Activated effector memory CD4-positive, alpha-beta T cell treated with anti-CD3 and anti-CD28 coated beads, Interleukin-2, amount 50 U/mL, for 16 hours (primary cell): ENCODE measurements at regions not wholly inside any gene's neighbourhood (a gene's known extent, or its start where the extent isn't known, plus 50 kb on each side); places are given as distances from the start of the nearest gene placed in this dataset.

Experiments used
- DNase-seq: peaks from one replicate; pipeline ENCODE4 v3.0.0-alpha.2; 2020

DNA sequence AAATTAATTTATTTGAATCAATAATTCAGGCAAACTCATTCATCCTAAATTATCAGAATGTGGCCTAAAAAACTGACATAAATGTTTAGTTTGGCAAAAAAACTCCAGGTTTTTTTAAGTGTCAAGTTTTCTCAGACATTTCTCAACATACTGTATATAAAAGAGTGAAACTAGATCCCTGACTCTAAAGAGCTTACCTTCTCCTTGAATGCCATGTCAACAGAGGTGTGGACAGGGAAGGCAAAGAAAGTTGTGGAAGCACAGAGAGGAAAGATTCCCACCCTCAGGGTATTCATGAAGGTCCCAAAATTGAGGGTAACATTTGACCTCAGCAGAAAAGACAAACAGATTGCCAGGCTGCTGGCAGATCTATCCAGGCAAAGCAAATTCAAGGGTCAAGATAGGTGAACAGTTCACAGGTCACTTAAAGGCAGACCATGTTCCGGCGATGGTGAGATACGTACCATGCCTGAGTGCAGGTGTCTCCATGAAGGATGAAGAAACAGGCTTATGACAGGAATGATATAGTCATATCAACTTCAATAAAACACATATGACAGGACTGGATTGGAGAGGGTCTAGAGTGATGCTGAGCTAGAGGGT is 1638.3 kb upstream of the ZEB2 start:
- DNase-seq: no peak

DNA sequence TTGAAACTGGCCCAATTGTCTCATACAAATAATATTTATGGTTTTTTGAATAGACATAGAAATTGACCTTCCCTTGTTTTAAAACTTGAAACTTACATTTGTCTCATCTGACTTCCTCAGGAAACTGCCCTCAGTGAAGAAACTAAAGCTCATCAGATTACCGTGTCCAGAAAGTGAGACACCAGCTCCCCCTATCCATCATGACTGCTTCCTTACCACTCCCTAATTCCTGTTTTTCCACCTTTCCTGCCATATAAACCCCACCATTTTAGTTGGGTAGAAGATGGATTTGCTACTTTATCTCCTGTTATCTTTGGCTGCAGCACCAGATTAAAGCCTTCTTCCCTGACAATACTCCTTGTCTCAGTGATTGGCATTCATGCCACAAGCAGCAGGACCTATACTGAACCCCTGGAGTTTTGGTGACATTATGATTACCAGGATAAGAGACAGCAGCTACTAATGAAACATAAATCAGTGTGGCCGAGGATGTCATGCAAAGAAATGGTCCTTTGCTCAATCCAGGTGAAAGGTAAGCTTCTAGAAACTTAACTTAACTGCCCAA is 1627.6 kb upstream of the ZEB2 start:
- DNase-seq: no peak

DNA sequence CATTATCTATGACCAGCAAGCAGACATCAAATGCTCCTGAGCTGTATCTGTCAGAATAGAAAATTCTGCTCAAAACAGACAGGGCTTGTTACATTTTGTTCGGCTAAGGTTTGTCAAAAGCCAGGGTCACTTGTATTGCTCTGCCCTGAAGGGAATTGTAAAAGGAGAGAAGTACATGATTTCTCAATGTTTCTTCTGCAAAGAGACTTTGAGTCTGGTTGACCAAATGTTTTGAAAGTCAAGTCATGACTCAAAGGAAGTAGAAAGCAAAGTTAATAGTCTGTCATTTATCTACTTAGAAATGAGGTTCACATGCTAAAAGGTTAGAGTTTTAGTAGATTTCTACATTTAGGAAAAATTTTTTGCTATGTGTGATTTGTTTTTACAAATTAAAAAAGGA is 1624.1 kb upstream of the ZEB2 start:
- DNase-seq: no peak

DNA sequence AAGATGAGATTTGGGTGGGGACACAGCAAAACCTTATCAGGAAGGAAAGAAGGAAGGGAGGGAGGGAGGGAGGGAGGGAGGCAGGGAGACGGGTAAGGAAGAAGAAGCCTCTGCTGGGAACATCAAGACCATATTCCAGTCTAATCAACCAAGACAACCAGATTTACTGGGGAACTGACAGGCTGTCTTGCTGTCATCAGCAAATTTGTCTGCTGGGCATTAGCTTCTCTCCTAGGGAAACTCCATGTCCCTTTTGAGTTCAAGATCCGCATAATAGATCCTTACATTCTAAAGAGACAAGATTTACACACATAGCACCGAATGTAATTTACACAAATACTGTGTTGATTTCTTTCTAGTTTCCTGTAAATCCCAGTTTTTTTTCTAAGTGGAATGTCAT is 1618.9 kb upstream of the ZEB2 start:
- no peak for DNase-seq

DNA sequence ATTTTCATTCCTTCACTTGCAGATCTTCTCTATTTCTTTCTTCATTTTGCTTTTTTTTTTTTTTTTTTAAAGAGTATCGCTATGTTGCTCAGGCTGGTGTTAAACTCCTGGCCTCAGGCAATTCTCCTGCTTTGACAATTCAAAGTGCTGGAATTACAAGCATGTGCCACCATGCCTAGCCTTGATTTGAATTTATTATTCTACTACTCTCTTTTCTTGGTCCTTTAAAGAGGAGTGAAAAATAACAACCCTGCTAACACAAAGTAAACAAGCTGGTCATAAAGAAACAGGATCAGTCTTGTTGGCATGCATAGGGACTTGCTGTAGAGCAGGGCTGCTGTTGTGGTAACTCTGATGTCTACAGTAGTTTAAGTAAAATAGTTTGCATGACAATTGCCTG is 1615.3 kb upstream of the ZEB2 start:
- DNase-seq: no peak

DNA sequence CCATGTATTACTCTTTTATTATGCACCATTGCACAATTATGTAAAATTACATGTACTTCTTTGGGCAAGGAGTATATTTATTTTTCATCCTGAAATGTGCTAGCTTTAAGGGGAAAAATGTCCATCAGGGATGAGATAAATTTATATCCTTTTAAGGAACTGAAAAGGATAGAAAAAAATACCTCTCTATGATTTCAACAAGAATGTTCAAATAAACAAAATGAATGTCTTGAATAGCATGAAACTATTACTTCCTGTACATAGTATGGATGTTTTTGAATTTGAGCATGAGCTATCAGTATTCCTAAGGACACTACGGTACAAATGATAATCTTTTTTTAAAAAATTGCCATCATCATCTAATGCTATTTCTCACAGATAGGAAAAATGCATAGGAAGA is 1611.9 kb upstream of the ZEB2 start:
- DNase-seq: no peak

DNA sequence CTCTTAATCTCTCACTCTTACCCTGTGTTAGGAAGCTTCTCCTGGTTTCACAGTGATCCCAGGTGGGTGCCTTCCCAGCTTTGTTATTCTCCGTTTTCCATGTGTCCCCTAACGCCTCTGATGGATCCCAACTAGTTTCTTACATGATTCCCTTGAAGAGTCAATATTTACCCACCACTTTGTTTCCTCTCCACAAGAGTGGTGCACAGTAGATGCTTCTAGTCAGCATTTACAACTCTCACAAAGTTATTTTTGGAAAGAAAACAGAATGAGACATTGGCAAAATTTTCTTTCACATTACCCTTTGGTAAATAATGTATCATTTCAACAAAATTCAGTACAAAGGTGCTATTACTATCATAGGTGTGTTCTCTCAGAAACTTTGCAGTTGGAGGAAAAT is 1611.1 kb upstream of the ZEB2 start:
- no peak for DNase-seq

DNA sequence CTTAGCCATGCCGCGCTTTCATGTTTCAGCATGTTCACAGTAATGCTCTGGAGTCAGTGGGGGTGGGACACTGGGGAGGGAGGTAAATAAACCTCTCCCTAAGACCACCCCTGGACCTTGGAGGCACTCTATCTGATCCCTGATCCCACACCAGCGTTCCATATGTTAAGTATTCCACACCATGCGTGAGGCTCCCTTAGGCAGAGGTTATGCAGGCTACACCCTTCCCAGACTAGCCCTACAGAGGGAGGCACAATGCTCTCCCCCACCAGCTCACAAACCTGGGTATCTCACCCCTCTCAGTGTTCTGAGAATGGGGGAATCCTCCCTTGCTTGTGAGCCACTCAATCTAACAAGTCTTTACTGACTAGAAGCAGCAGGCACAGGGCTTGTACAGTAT is 1610.4 kb upstream of the ZEB2 start:
- no peak for DNase-seq

DNA sequence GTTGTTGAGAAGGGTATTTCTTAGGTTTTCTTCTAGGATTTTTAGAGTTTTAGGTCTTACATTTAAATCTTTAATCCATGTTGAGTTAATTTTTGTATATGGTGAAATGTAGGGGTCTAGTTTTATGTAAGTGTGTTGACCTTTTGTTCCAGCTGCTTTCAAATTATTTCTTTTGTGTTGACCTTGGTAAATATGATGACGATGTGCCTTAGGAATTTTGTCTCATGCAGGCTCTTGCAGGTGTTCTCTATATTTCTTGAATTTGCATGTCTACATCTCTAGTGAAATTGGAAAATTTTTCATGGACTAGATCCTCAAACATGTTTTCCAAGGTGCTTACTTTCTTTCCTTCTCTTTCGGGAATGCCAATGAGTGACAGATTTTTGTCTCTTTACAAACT is 1609.3 kb upstream of the ZEB2 start:
- DNase-seq: no peak

DNA sequence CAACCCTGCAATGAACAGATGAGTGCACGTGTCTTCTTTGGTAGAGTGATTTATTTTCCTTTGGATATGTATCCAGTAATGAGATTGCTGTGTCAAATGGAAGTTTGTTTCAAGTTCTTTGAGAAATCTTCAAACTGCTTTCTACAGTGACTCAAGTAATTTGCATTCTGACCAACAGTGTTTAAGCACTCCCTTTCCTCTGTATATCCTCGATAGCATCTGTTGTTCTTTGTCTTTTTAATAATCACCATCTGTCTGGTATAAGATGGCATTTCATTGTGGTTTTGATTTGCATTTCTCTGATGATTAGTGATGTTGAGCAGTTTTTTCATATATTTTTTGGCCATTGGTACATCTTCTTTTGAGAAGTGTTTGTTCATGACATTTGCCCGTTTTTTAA is 1608.3 kb upstream of the ZEB2 start:
- no peak for DNase-seq

DNA sequence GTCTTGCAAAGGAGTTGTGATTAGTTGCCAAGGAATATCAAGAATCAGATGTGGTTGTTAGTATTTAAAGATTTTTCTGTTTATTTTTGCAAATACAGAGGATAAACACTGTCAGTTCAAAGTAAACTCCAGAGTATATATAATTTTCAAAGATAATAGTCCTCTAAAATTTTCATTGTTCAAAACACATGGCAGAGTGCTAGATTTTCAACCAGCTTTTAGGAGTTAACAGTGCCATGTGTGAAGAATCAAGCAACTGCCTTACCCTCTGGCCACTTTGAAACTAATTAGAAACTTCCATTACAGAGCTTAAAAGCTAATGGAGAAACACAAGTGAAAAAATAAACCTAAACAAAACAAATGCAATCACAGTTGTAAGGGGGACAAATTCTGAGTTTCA is 1605.6 kb upstream of the ZEB2 start:
- DNase-seq: no peak

DNA sequence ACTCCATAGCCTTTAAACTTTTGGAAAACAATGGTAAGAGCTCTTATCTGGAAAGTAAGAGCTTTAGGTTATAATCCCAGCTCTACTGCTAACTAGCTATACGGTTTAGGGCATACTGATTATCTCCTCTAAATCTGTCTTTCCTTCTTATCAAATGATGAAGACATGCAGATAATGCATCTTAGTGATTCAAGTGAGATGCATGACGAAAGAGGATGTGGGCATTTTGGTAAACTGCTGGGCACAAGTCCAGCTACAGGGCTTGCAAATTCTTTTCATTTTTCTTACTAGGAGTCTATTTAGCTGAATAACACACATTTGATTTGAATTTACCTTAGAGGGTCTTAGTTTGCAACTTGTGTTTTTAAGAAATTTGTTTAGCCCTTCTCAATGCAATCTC is 1604.8 kb upstream of the ZEB2 start:
- no peak for DNase-seq

DNA sequence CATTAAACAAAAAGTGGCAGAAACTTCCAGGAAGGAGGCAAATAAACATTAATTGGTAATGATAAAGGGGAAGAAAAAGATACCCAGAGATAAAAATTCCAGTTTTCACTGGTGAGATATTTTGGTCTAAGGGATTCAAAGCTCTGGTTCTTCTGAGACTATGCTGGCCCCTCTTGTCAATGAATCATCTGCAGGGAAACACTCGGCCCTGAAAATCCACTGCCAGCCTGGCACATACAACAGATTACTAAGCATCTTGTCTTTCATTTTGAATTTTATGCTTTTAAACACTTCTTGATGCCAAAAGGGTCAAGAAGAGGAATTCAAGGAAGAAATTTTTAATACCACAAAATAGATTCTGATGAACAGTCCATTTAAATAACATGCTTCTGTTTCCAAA is 1603.8 kb upstream of the ZEB2 start:
- no peak for DNase-seq

DNA sequence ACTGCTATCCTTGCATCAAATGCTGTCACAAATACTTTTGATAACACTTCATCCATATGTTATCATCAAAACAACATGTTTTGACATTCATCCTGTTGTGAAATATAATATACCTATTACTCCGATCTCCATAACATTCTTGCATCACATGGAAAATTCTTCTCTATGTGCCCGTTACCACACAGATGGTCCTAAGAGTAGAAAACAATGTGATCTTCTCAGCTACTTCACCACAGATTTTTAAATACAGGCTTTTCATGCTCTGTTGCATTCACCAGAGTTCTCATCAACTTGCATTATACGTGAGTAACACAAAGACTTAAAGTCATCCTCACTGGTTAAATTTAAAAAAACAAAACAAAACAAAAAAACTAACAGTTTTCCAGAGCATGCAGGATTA is 1603.3 kb upstream of the ZEB2 start:
- no peak for DNase-seq

DNA sequence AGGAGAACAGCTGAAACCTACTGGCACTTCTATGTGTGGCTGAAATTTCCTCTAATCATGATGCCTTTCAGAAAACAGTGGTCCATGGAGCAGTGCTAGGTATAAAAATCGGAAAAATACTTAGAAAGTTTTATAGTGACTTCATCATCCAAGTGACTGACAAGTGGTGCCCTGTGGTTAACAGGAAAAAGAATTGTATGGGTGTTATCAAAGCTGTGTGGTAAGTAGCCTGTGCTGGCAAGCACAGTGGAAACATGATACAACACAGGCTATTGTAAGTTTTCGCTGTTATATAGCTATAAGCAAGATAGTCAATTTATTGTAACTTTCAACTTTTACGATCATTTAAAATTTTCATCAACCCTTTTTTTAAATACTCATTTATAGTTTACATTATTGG is 1599.7 kb upstream of the ZEB2 start:
- DNase-seq: no peak

DNA sequence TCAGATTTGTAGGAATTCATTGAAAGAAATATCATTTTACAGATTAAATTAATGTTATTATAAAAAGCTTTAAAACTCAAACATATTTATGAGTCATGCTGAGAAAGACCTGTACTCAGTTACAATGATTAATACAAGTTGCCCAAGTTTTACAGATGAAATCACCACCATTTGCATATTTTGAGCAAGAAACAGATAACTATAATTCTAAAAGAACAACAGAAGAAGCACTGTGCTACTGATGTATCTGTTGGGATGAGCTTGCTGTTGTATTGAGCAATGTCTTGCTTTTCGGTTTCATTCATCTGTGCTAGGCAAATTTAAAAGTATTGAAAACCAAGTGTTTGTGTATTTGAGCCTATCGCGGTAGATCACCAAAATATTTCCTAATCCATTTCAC is 1589.1 kb upstream of the ZEB2 start:
- no peak for DNase-seq

DNA sequence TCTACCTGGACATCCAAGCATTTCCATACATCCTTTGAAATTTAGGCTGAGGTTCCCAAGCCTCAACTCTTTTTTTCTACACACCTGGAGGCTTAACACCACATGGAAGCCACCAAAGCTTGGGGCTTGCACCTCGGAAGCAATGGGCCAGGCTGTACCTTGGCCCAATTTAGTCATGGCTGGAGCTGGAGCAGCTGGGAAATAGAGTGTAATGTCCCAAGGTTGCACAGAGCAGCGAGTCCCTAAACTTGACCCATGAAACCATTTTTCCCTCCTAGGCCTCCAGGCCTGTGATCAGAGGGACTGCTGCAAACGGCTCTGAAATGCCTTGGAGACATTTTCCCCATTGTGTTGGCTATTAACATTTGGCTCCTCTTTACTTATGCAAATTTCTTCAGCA is 1574.3 kb upstream of the ZEB2 start:
- DNase-seq: no peak

DNA sequence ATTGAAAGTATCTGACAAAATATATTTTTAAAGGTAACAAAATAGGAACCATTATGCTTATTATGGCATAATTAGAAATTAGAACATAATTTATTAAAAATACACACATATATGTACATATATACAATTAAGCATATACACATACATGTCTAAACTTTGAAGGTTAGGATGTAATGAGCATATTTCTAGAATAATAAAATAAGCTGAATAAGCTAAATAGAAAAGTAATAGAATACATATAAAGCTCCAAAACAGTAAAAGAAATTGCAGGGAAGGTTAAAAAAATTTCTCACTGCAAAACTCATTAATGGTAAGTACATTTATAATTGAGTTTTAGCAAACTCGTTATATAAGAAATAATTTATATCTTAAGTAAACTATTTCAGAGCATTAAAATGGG is 1561.5 kb upstream of the ZEB2 start:
- DNase-seq: no peak

DNA sequence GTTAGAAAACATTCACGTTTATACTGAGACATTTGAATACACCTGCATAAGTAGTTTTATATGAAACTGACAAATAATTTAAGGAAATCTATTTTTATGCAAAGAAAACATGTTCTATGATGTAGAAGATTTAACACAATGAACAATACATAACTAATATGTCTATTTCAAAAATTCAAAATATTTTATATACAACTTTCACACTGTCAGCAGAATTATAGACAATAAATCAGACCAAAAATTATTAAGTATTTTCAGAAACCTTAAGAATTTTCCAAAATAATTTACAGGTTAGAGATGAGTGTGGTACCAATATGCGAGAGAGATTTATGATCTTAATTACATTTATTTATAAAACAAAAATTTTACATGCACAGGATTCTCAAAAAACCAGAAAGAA is 1561.0 kb upstream of the ZEB2 start:
- no peak for DNase-seq

DNA sequence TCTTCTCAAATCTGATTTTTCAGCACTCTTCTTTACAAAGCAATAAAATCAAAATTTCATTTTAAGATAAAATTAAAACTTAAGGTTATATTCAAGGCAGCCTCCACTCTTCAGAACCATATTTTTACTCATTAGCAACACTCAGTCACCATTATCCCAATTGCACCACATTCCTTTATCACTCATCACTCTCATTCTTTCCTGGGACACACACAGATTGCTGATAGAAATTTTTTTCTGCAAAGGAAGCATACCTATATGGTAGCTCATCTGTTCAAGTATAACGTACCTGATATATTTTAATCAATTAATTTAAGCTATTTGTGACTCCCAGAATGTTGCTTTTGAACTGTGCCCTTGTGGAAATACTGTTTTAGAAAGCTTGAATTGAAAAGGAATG is 1559.3 kb upstream of the ZEB2 start:
- no peak for DNase-seq

DNA sequence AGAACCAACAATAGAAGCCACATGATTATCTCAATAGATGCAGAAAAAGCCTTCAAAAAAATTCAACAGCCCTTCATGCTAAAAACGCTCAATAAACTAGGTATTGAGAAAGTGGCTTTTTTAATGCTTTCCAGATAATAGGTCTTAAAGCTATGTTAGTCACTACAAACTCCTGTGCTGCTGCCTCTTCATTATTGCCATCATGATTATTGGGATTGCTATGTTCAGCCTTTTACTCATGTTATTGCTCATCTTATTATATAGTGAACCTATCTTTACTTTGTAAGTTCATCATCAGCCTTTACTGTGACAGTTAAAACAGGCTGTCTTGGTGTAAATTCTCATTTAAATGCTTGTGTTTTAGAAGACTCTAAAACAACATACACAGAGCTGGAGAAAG is 1557.2 kb upstream of the ZEB2 start:
- DNase-seq: no peak

DNA sequence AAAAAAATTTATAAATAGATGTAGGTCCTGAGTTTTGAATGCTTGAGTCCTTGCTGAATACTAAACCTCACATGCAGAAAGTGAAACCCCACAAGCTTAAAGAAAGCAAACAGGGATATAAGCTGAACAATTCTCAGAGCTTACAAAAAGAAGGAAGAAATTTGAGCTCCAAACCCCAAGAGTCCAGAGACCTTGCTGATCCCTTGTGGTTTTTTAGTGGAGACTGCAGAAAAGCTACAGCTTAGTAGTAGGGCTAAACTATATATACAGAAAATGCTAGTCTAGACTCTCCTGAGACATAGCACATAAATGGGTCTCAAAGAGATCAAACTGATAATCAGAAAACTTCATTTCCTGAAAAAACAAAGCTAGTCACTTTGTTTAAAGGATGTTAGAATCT is 1548.1 kb upstream of the ZEB2 start:
- no peak for DNase-seq

DNA sequence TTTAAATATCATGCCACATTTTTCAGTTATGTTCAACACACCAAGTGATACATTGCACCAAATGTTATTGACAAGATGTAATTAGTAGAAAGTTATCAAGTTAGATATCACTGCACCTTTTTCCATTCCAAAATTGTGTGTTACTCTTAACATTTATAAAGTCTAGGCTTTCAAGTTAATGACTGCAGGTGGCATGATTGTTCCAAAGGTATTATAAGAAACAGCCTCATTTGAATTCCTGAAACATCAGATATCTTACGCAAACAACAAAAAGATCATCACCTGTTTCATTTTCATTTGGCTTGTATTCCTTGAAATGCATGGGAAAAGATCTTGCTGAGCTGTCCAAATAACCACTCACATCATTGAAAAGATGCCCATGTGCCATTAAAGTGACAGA is 1528.2 kb upstream of the ZEB2 start:
- no peak for DNase-seq

DNA sequence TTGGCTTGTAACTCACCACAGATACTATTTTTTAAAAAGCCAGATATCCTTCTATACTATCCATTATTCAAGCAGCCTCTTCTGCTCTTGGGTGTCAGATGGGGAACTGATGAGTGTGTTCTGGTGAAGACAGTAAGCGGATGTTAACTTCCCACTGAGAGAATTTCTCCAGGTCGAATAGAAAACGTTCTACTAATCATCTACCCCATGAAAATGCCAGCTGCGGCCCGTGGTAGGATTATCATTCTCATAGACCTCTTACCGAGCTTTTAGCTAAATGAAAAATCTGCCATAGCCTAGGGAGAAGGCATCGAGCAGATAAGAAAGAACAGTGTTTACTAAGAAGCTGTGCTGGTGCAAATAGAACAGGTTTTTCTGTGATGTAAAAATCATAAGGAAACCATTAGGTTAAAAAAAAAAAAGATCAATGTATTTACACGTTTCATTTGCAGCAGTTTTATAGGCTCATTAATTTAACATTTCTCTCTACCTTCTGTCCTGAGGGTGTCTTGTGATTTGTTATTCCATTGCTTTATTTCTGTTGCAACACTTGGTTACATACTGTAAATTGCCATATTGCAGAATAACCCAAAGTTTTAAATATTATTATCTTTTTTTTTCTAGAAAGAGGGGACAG is 1521.5 kb upstream of the ZEB2 start:
- no peak for DNase-seq

DNA sequence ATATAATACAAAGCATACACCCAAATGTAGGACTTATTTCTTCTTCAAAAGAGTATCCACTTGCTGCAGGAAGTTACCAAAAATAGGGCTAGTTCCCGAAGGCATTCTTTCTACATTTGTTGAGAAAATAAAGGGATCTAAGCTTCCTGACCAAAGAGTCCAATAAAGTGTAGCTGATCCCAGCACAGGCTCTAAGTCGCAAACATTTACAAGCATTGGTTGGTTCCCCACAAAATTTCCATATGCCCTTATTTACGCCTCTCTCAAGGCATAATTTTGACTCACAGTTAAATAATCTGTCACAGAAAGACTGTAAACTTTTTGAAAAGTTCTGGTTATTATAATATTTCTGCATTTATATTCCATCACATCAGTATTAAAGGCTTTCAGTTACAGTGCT is 1520.1 kb upstream of the ZEB2 start:
- DNase-seq: no peak
